PC-3 (cell line): ENCODE measurements at regions not wholly inside any gene's neighbourhood (a gene's known extent, or its start where the extent isn't known, plus 50 kb on each side); places are given as distances from the start of the nearest gene placed in this dataset.

ENCODE experiments used
- ATAC-seq: fragments of 200-7000 bp; cut with Tn5 transposase; 2 replicates; pipeline ENCODE4 v1.9.1; 2020; ENCODE audit warnings: mild to moderate bottlenecking, moderate library complexity
- BruUV-seq: library from RNA; stranded (reverse); fragments of 400-500 nt; replicated peaks from 2 replicates; lab custom pipeline; 2021; lab: Mats Ljungman, UMichigan
- CTCF ChIA-PET: fragments of 300-600 bp; sonication (Branson Sonifier 250); formaldehyde crosslinking; loops from one replicate; lab custom pipeline; 2022; ENCODE audit warnings: antibody characterized with exemption; lab: Charles Lee
- POLR2A ChIA-PET: fragments of 300-600 bp; sonication (Branson Sonifier 250); formaldehyde crosslinking; loops from one replicate; lab custom pipeline; 2022; ENCODE audit warnings: antibody characterized with exemption; ENCODE audit not compliant: unreplicated experiment; lab: Charles Lee
- DNase-seq: peaks from one replicate; pipeline ENCODE4 v3.0.0-alpha.2; 2015
- H2AFZ ChIP-seq: fragments of 300-600 bp; sonication (generic); 2 replicates; pipeline ENCODE4 v1.6.0; 2016; ENCODE audit warnings: antibody characterized with exemption, low read length
- H3F3A ChIP-seq: fragments of 300-600 bp; sonication (generic); one replicate; pipeline ENCODE4 v1.6.0; 2017; ENCODE audit warnings: antibody characterized with exemption, low read length, control low read depth, mild to moderate bottlenecking; ENCODE audit not compliant: unreplicated experiment
- H3K27ac ChIP-seq: fragments of 300-600 bp; sonication (generic); 2 replicates; pipeline ENCODE4 v1.5.1; 2016; ENCODE audit warnings: mild to moderate bottlenecking, low read length
- H3K27me3 ChIP-seq: fragments of 300-600 bp; sonication (generic); 2 replicates; pipeline ENCODE4 v1.6.1; 2016; ENCODE audit warnings: low read length, mixed read lengths
- H3K36me3 ChIP-seq: fragments of 300-600 bp; sonication (generic); 2 replicates; pipeline ENCODE4 v1.6.1; 2016; ENCODE audit warnings: low read depth, mixed run types, low read length, mixed read lengths
- H3K4me1 ChIP-seq: fragments of 300-600 bp; sonication (generic); 2 replicates; pipeline ENCODE4 v1.5.1; 2016; ENCODE audit warnings: low read length; ENCODE audit not compliant: insufficient read depth
- H3K4me2 ChIP-seq: fragments of 300-600 bp; sonication (generic); 2 replicates; pipeline ENCODE4 v1.6.0; 2016; ENCODE audit warnings: low read length
- H3K4me3 ChIP-seq: fragments of 300-600 bp; sonication (generic); 2 replicates; pipeline ENCODE4 v1.5.1; 2016; ENCODE audit warnings: mild to moderate bottlenecking, low read length, mixed read lengths
- H3K79me2 ChIP-seq: fragments of 300-600 bp; sonication (generic); 2 replicates; pipeline ENCODE4 v1.6.1; 2017; ENCODE audit warnings: low read length, mixed read lengths
- H3K9ac ChIP-seq: fragments of 300-600 bp; sonication (generic); 2 replicates; pipeline ENCODE4 v1.6.0; 2016; ENCODE audit warnings: mild to moderate bottlenecking, low read length
- H3K9me2 ChIP-seq: fragments of 300-600 bp; sonication (generic); replicated peaks from 2 replicates; pipeline ENCODE4 v1.6.1; 2016; ENCODE audit warnings: mixed run types, low read length, mixed read lengths
- H3K9me3 ChIP-seq: fragments of 300-600 bp; sonication (generic); 2 replicates; pipeline ENCODE4 v1.6.1; 2016; ENCODE audit warnings: low read length, mixed read lengths
- H4K20me1 ChIP-seq: fragments of 300-600 bp; sonication (generic); 2 replicates; pipeline ENCODE4 v1.6.1; 2016; ENCODE audit warnings: low read length, mixed read lengths
- CTCF ChIP-seq: fragments of 300-600 bp; sonication (generic); conservative IDR thresholded peaks from 2 replicates; pipeline ENCODE4 v1.5.1; 2017; ENCODE audit warnings: antibody characterized with exemption, low read depth, mild to moderate bottlenecking, low read length
- EZH2 ChIP-seq: fragments of 300-600 bp; sonication (generic); IDR thresholded peaks from one replicate; pipeline ENCODE4 v1.6.1; 2017; ENCODE audit warnings: antibody characterized with exemption, mild to moderate bottlenecking, low read length; ENCODE audit not compliant: unreplicated experiment
- EZH2phosphoT487 ChIP-seq: fragments of 300-600 bp; sonication (generic); IDR thresholded peaks from 2 replicates; pipeline ENCODE4 v1.6.1; 2018; ENCODE audit warnings: mild to moderate bottlenecking, antibody characterized with exemption, low read length, borderline replicate concordance
- intact Hi-C: fragments of 100-400 bp; cut with micrococcal nuclease; formaldehyde crosslinking; loops from 2 replicates; pipeline ENCODE4 v1.9.0; 2023

- H2AFZ ChIP-seq, result no peak overlapping the region
- no peak overlapping the region for H3K9ac ChIP-seq
- H3F3A ChIP-seq, result no peaks in the 10 kb centered on the region
- no peaks in the 10 kb centered on the region for H3K79me2 ChIP-seq
- DNase-seq (no peak), ATAC-seq (no peak)
- no peak overlapping the region for H3K27ac ChIP-seq
- H3K27me3 ChIP-seq, result no peaks in the 10 kb centered on the region
- no peaks in the 10 kb centered on the region for H3K36me3 ChIP-seq
- H3K4me3 ChIP-seq, result no peak overlapping the region
- TF ChIP-seq EZH2phosphoT487, result no peak
- no peak for TF ChIP-seq EZH2
- no peak for TF ChIP-seq CTCF
- no TSS peak for BruUV-seq
- POLR2A ChIA-PET, result no interaction called here
- intact Hi-C loops, result loop anchor here (1.0 to 5.0 kb wide), 3 partner anchors 101 to 231 kb away; no protein-coding TSS in a partner anchor
- peaks cover 33% of the 10 kb centered on the region for H3K4me1 ChIP-seq
- CTCF ChIA-PET, result no interaction called here
- H3K9me2 ChIP-seq, result no peaks in the 10 kb centered on the region
- H3K9me3 ChIP-seq, result no peaks in the 10 kb centered on the region
- H3K4me2 ChIP-seq, result no peak overlapping the region
- H4K20me1 ChIP-seq, result no peaks in the 10 kb centered on the region
Observed at GRCh38 chr7:12941512-12941911, 254.1 kb downstream of the ARL4A start.

- Histone ChIP-seq H3K9ac (no peak overlapping the region), H3K4me2 (peak overlapping the region; percentile 27), H3K9me2 (no peaks in the 10 kb centered on the region), H2AFZ (no peak overlapping the region), H3K4me3 (no peak overlapping the region), H3K79me2 (no peaks in the 10 kb centered on the region), H3K4me1 (peaks cover 33% of the 10 kb centered on the region), H3F3A (no peaks in the 10 kb centered on the region), H3K9me3 (no peaks in the 10 kb centered on the region), H4K20me1 (no peaks in the 10 kb centered on the region), H3K27ac (no peak overlapping the region), H3K36me3 (no peaks in the 10 kb centered on the region), H3K27me3 (no peaks in the 10 kb centered on the region)
- POLR2A ChIA-PET, result interaction anchor here (0.6 kb wide), 1 partner anchor 248 kb away, joined by 3 read pairs; no protein-coding TSS in a partner anchor
- DNase-seq, result peak; percentile 62
- CTCF ChIA-PET, result no interaction called here
- TF ChIP-seq EZH2phosphoT487 (no peak), EZH2 (no peak), CTCF (no peak)
- ATAC-seq, result peak; percentile 82
- intact Hi-C loops, result loop anchor here (1.0 to 5.0 kb wide), 3 partner anchors 100 to 256 kb away; no protein-coding TSS in a partner anchor
- no TSS peak for BruUV-seq
Observed at GRCh38 chr7:12942609-12943008, 255.2 kb downstream of the ARL4A start.

GRCh38 chr7:12943781-12944180, 256.3 kb downstream of the ARL4A start:
- H3K9me3 ChIP-seq, result no peaks in the 10 kb centered on the region
- H4K20me1 ChIP-seq, result no peaks in the 10 kb centered on the region
- H3K79me2 ChIP-seq, result no peaks in the 10 kb centered on the region
- H3F3A ChIP-seq, result no peaks in the 10 kb centered on the region
- POLR2A ChIA-PET, result interaction anchor here (0.6 to 0.7 kb wide), 4 partner anchors 244 to 436 kb away, joined by 3 read pairs; partner anchors contain the start of gene ARL4A
- ATAC-seq, result peak; percentile 76
- no peaks in the 10 kb centered on the region for H3K36me3 ChIP-seq
- no peak overlapping the region for H3K9ac ChIP-seq
- CTCF ChIA-PET, result no interaction called here
- peaks cover 33% of the 10 kb centered on the region for H3K4me1 ChIP-seq
- H3K4me3 ChIP-seq, result no peak overlapping the region
- no peak for TF ChIP-seq EZH2
- no peak for TF ChIP-seq EZH2phosphoT487
- TF ChIP-seq CTCF, result no peak
- intact Hi-C loops, result loop anchor here (5.0 kb wide), 2 partner anchors 99 to 141 kb away; no protein-coding TSS in a partner anchor
- peak; percentile 77 for DNase-seq
- peak overlapping the region; percentile 42 for H3K27ac ChIP-seq
- BruUV-seq, result no TSS peak
- H3K4me2 ChIP-seq, result peak overlapping the region; percentile 26
- H3K9me2 ChIP-seq, result no peaks in the 10 kb centered on the region
- H2AFZ ChIP-seq, result no peak overlapping the region
- no peaks in the 10 kb centered on the region for H3K27me3 ChIP-seq
